H1 (cell line): ENCODE measurements at regions not wholly inside any gene's neighbourhood (a gene's known extent, or its start where the extent isn't known, plus 50 kb on each side); places are given as distances from the start of the nearest gene placed in this dataset.

Source experiments
- EGR1 ChIP-seq: IDR thresholded peaks from 2 replicates; pipeline ENCODE4 v1.6.1; 2011; ENCODE audit warnings: low read depth, low read length, borderline replicate concordance
- HDAC2 ChIP-seq, 2 experiments: fragments of 300-600 bp in 1 of 2; sonication (generic) in 1 of 2; IDR thresholded peaks; 2 replicates each; pipeline ENCODE4 v1.6.1; 2011 to 2012; ENCODE audit warnings: low read depth in 2 of 2, low read length in 2 of 2, mild to moderate bottlenecking in 2 of 2, moderate library complexity in 2 of 2, borderline replicate concordance in 1 of 2, inconsistent platforms in 1 of 2
- JUN ChIP-seq: IDR thresholded peaks from 2 replicates; pipeline ENCODE4 v1.6.1; 2011; ENCODE audit warnings: low read depth, mild to moderate bottlenecking, improper control_type of control experiment, low read length
- POLR2AphosphoS5 ChIP-seq: IDR thresholded peaks from 2 replicates; pipeline ENCODE4 v1.6.1; 2011; ENCODE audit warnings: low read depth, low read length
- RAD21 ChIP-seq, 2 experiments: IDR thresholded peaks in 1 of 2; conservative IDR thresholded peaks in 1 of 2; 2 replicates each; pipeline ENCODE4 v1.6.1; 2011; ENCODE audit warnings: low read depth in 2 of 2, low read length in 2 of 2, improper control_type of control experiment in 1 of 2, inconsistent platforms in 1 of 2, mild to moderate bottlenecking in 1 of 2, moderate library complexity in 1 of 2
- SP1 ChIP-seq: IDR thresholded peaks from 2 replicates; pipeline ENCODE4 v1.6.1; 2011; ENCODE audit warnings: low read depth, low read length
- ZNF274 ChIP-seq: IDR thresholded peaks from 2 replicates; pipeline ENCODE4 v1.7.0; 2012; ENCODE audit warnings: low read length, borderline replicate concordance; ENCODE audit errors: extremely low read depth
- TF ChIP-seq, protein P1 (sequence below), 3 experiments: IDR thresholded peaks; 1 replicate in 2 of 3; 2 replicates in 1 of 3; pipeline versions ENCODE4 v1.5.1 to v1.6.1; 2011; ENCODE audit warnings: low read length in 3 of 3, mild to moderate bottlenecking in 3 of 3, inconsistent platforms in 2 of 3, low read depth in 1 of 3, moderate library complexity in 1 of 3; ENCODE audit not compliant: insufficient read depth in 1 of 3; ENCODE audit errors: control extremely low read depth in 1 of 3

DNA sequence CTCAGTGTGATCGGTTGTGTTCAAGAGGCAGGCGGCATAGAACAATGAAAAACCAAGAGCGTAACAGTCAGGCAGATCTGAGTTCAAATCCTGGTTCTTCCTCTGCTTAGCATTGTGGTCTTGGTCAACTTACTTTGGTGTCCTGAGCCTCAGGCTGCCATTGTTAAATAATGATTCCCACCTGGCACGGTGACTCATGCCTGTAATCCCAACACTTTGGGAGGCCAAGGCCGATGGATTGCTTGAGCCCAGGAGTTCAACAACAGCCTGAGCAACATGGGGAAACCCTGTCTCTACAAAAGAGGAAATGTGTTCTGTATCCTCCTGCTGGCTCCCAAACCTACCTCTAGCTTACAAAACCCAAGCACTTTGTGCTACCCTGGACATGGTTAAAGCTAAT lies 129.0 kb upstream of the STX18 start:
- no peak for TF ChIP-seq SP1
- TF ChIP-seq, protein P1, sequence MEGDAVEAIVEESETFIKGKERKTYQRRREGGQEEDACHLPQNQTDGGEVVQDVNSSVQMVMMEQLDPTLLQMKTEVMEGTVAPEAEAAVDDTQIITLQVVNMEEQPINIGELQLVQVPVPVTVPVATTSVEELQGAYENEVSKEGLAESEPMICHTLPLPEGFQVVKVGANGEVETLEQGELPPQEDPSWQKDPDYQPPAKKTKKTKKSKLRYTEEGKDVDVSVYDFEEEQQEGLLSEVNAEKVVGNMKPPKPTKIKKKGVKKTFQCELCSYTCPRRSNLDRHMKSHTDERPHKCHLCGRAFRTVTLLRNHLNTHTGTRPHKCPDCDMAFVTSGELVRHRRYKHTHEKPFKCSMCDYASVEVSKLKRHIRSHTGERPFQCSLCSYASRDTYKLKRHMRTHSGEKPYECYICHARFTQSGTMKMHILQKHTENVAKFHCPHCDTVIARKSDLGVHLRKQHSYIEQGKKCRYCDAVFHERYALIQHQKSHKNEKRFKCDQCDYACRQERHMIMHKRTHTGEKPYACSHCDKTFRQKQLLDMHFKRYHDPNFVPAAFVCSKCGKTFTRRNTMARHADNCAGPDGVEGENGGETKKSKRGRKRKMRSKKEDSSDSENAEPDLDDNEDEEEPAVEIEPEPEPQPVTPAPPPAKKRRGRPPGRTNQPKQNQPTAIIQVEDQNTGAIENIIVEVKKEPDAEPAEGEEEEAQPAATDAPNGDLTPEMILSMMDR (IDR thresholded peaks at IDR 0.05; ENCODE audit: control extremely low read depth in 1 of 3, insufficient read depth in 1 of 3, low read depth in 1 of 3, low read length in 3 of 3): no peak
- TF ChIP-seq EGR1: no peak
- no peak for TF ChIP-seq RAD21 (IDR thresholded peaks at IDR 0.05 in 1 of 2, conservative IDR thresholded peaks at IDR 0.05 in 1 of 2; ENCODE audit: low read depth in 2 of 2, low read length in 2 of 2)
- TF ChIP-seq HDAC2 (IDR thresholded peaks at IDR 0.05; ENCODE audit: borderline replicate concordance in 1 of 2, low read depth in 2 of 2, low read length in 2 of 2): no peak
- no peak for TF ChIP-seq JUN
- no peak for TF ChIP-seq POLR2AphosphoS5
- TF ChIP-seq ZNF274: no peak
